Esophagus squamous epithelium (tissue), 4 donors: ENCODE measurements at regions not wholly inside any gene's neighbourhood (a gene's known extent, or its start where the extent isn't known, plus 50 kb on each side); places are given as distances from the start of the nearest gene placed in this dataset.

Experiments
- POLR2A ChIP-seq, 4 donors: fragments of 450-650 bp; IDR thresholded peaks; one replicate each; pipeline ENCODE4 v1.6.1; 2017; ENCODE audit warnings: antibody characterized with exemption in 4 of 4, mild to moderate bottlenecking in 4 of 4, moderate library complexity in 3 of 4
- TF ChIP-seq, protein P1 (sequence below), 6 experiments: fragments of 450-650 bp in 4 of 6; fragments of 200-600 bp in 2 of 6; sonication (generic) in 2 of 6; IDR thresholded peaks; one replicate each; pipeline ENCODE4 v1.5.1; 2016 to 2019; ENCODE audit warnings: antibody characterized with exemption in 6 of 6, mild to moderate bottlenecking in 4 of 6, moderate library complexity in 4 of 6

DNA sequence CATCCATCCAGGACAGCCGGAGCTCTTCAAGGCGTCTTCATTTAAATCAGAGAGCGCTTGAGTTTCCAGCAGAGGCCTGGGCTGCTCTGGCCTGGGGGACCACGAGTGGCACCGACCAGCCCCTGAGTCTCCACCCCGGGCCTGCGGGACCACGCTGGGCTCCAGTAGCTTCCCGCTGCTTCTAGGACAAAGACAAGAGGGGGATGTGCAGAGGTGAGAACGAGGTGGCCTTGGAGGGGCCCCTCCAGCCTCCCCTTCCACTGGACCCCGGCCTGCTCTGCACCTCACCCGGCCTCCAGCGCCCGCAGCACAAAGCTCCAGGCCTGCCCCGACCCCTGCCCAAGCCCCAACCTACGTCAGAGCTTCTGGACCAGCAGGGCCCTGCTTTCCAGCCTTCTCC lies 81.6 kb downstream of the IRX2 start:
- TF ChIP-seq POLR2A (IDR thresholded peaks at IDR 0.05): no peak
- TF ChIP-seq, protein P1, sequence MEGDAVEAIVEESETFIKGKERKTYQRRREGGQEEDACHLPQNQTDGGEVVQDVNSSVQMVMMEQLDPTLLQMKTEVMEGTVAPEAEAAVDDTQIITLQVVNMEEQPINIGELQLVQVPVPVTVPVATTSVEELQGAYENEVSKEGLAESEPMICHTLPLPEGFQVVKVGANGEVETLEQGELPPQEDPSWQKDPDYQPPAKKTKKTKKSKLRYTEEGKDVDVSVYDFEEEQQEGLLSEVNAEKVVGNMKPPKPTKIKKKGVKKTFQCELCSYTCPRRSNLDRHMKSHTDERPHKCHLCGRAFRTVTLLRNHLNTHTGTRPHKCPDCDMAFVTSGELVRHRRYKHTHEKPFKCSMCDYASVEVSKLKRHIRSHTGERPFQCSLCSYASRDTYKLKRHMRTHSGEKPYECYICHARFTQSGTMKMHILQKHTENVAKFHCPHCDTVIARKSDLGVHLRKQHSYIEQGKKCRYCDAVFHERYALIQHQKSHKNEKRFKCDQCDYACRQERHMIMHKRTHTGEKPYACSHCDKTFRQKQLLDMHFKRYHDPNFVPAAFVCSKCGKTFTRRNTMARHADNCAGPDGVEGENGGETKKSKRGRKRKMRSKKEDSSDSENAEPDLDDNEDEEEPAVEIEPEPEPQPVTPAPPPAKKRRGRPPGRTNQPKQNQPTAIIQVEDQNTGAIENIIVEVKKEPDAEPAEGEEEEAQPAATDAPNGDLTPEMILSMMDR (IDR thresholded peaks at IDR 0.05): no peak
